ES-I3 (cell line): ENCODE measurements at regions not wholly inside any gene's neighbourhood (a gene's known extent, or its start where the extent isn't known, plus 50 kb on each side); places are given as distances from the start of the nearest gene placed in this dataset.
"Not testable (repeated sequence)": the region's sequence is repeated elsewhere in the genome, so short reads cannot be mapped to it uniquely, and the experiment has no call there.

ENCODE experiments used
- H3K36me3 ChIP-seq: 2 replicates; pipeline ENCODE4 v1.6.1; 2013; ENCODE audit warnings: mild to moderate bottlenecking, low read length, control low read depth, moderate library complexity; ENCODE audit not compliant: insufficient read depth
- H3K4me1 ChIP-seq: 2 replicates; pipeline ENCODE4 v1.6.1; 2013; ENCODE audit warnings: mild to moderate bottlenecking, control low read depth, low read length; ENCODE audit not compliant: insufficient read depth
- H3K9ac ChIP-seq: 2 replicates; pipeline ENCODE4 v1.6.1; 2013; ENCODE audit warnings: low read depth, mild to moderate bottlenecking, low read length, moderate library complexity
- H3K9me3 ChIP-seq: 2 replicates; pipeline ENCODE4 v1.6.1; 2013; ENCODE audit warnings: mild to moderate bottlenecking, low read length, moderate library complexity; ENCODE audit not compliant: control insufficient read depth, insufficient read depth

- not testable (repeated sequence) for H3K9me3 ChIP-seq, H3K36me3 ChIP-seq, H3K9ac ChIP-seq
- H3K4me1 ChIP-seq = peaks cover 26% of the 10 kb centered on the region
Observed at GRCh38 chr10:33771856-33772255, 437.4 kb upstream of the NRP1 start.

GRCh38 chr10:33764694-33765185, 430.3 kb upstream of the NRP1 start:
- Histone ChIP-seq H3K36me3 (no peaks in the 10 kb centered on the region), H3K4me1 (0 out of 2 replicates have a peak, but pooled peaks cover 3% of the 10 kb centered on the region), H3K9me3 (peaks cover 6% of the 10 kb centered on the region; the same call in 1 of the 2 replicates), H3K9ac (no peak overlapping the region)

GRCh38 chr10:33760056-33760943, 425.8 kb upstream of the NRP1 start:
- H3K9ac ChIP-seq = no peak overlapping the region
- no peaks in the 10 kb centered on the region for H3K36me3 ChIP-seq
- 0 out of 2 replicates have a peak, but pooled peaks cover 3% of the 10 kb centered on the region for H3K4me1 ChIP-seq
- H3K9me3 ChIP-seq = peaks cover 6% of the 10 kb centered on the region; the same call in 1 of the 2 replicates

- peaks cover 6% of the 10 kb centered on the region; the same call in 1 of the 2 replicates for H3K9me3 ChIP-seq
- H3K4me1 ChIP-seq = no peaks in the 10 kb centered on the region
- H3K9ac ChIP-seq = no peak overlapping the region
- no peaks in the 10 kb centered on the region for H3K36me3 ChIP-seq
Observed at GRCh38 chr10:33759191-33759590, 424.7 kb upstream of the NRP1 start.

GRCh38 chr10:33758299-33758698, 423.8 kb upstream of the NRP1 start:
- Histone ChIP-seq H3K36me3 (no peaks in the 10 kb centered on the region), H3K9ac (no peak overlapping the region), H3K9me3 (peaks cover 6% of the 10 kb centered on the region; the same call in 1 of the 2 replicates)

GRCh38 chr10:33754052-33754451, 419.6 kb upstream of the NRP1 start:
- Histone ChIP-seq H3K9ac (no peak overlapping the region), H3K36me3 (no peaks in the 10 kb centered on the region), H3K9me3 (no peaks in the 10 kb centered on the region), H3K4me1 (no peaks in the 10 kb centered on the region)

More at GRCh38 chr10:33758299-33758698, 423.8 kb upstream of the NRP1 start:
- H3K4me1 ChIP-seq = no peaks in the 10 kb centered on the region

- no peaks in the 10 kb centered on the region for H3K9me3 ChIP-seq
- no peaks in the 10 kb centered on the region for H3K36me3 ChIP-seq
- no peaks in the 10 kb centered on the region for H3K4me1 ChIP-seq
- no peak overlapping the region for H3K9ac ChIP-seq
Observed at GRCh38 chr10:33753389-33753788, 418.9 kb upstream of the NRP1 start.

- Histone ChIP-seq H3K9me3 (no peaks in the 10 kb centered on the region), H3K36me3 (no peaks in the 10 kb centered on the region), H3K9ac (no peak overlapping the region), H3K4me1 (no peaks in the 10 kb centered on the region)
Observed at GRCh38 chr10:33749790-33750189, 415.3 kb upstream of the NRP1 start.

- H3K4me1 ChIP-seq = no peaks in the 10 kb centered on the region
- no peak overlapping the region for H3K9ac ChIP-seq
- H3K9me3 ChIP-seq = no peaks in the 10 kb centered on the region
- H3K36me3 ChIP-seq = no peaks in the 10 kb centered on the region
Observed at GRCh38 chr10:33749067-33749735, 414.7 kb upstream of the NRP1 start.

GRCh38 chr10:33746836-33747268, 412.4 kb upstream of the NRP1 start:
- Histone ChIP-seq H3K4me1 (no peaks in the 10 kb centered on the region), H3K36me3 (no peaks in the 10 kb centered on the region), H3K9me3 (no peaks in the 10 kb centered on the region), H3K9ac (no peak overlapping the region)

GRCh38 chr10:33746186-33746585, 411.7 kb upstream of the NRP1 start:
- Histone ChIP-seq H3K9me3 (no peaks in the 10 kb centered on the region), H3K4me1 (no peaks in the 10 kb centered on the region), H3K36me3 (no peaks in the 10 kb centered on the region), H3K9ac (no peak overlapping the region)

- Histone ChIP-seq H3K4me1 (no peaks in the 10 kb centered on the region), H3K9ac (no peak overlapping the region), H3K9me3 (no peaks in the 10 kb centered on the region), H3K36me3 (no peaks in the 10 kb centered on the region)
Observed at GRCh38 chr10:33743429-33743857, 409.0 kb upstream of the NRP1 start.

- no peaks in the 10 kb centered on the region for H3K9me3 ChIP-seq
- no peak overlapping the region for H3K9ac ChIP-seq
- H3K36me3 ChIP-seq = no peaks in the 10 kb centered on the region
- H3K4me1 ChIP-seq = no peaks in the 10 kb centered on the region
Observed at GRCh38 chr10:33739031-33739430, 404.6 kb upstream of the NRP1 start.

- Histone ChIP-seq H3K4me1 (no peaks in the 10 kb centered on the region), H3K36me3 (no peaks in the 10 kb centered on the region), H3K9me3 (no peaks in the 10 kb centered on the region), H3K9ac (no peak overlapping the region)
Observed at GRCh38 chr10:33735464-33735923, 401.0 kb upstream of the NRP1 start.
